ENCODE measurements at regions not wholly inside any gene's neighbourhood (a gene's known extent, or its start where the extent isn't known, plus 50 kb on each side); places are given as distances from the start of the nearest gene placed in this dataset.
"Not testable (repeated sequence)": the region's sequence is repeated elsewhere in the genome, so short reads cannot be mapped to it uniquely, and the experiment has no call there.

- no peak for DNase-seq (ENCODE audit: extremely low read depth in 1 of 2, low read depth in 1 of 2)
Observed at GRCh38 chr10:14429043-14429700, 98.4 kb upstream of the FRMD4A start.

GRCh38 chr10:14425034-14425433 is 94.3 kb upstream of the FRMD4A start:
- DNase-seq (ENCODE audit: extremely low read depth in 1 of 2, low read depth in 1 of 2) = no peak

- DNase-seq (ENCODE audit: extremely low read depth in 1 of 2, low read depth in 1 of 2) = no peak
Observed at GRCh38 chr10:14423111-14423744, 92.5 kb upstream of the FRMD4A start.

GRCh38 chr10:14422431-14422830 is 91.7 kb upstream of the FRMD4A start:
- DNase-seq (ENCODE audit: extremely low read depth in 1 of 2, low read depth in 1 of 2) = no peak

- no peak for DNase-seq (ENCODE audit: extremely low read depth in 1 of 2, low read depth in 1 of 2)
Observed at GRCh38 chr10:14421941-14422340, 91.2 kb upstream of the FRMD4A start.

- DNase-seq (ENCODE audit: extremely low read depth in 1 of 2, low read depth in 1 of 2) = not testable (repeated sequence)
Observed at GRCh38 chr10:14417336-14417735, 86.6 kb upstream of the FRMD4A start.

- DNase-seq (ENCODE audit: extremely low read depth in 1 of 2, low read depth in 1 of 2) = no peak
Observed at GRCh38 chr10:14416308-14416700, 85.6 kb upstream of the FRMD4A start.

- DNase-seq (ENCODE audit: extremely low read depth in 1 of 2, low read depth in 1 of 2) = no peak
Observed at GRCh38 chr10:14415676-14416307, 85.1 kb upstream of the FRMD4A start.

- DNase-seq (ENCODE audit: extremely low read depth in 1 of 2, low read depth in 1 of 2) = no peak
Observed at GRCh38 chr10:14414901-14415300, 84.2 kb upstream of the FRMD4A start.

GRCh38 chr10:14413523-14413922 is 82.8 kb upstream of the FRMD4A start:
- DNase-seq (ENCODE audit: extremely low read depth in 1 of 2, low read depth in 1 of 2) = no peak

GRCh38 chr10:14412624-14413023 is 81.9 kb upstream of the FRMD4A start:
- DNase-seq (ENCODE audit: extremely low read depth in 1 of 2, low read depth in 1 of 2) = no peak

- DNase-seq (ENCODE audit: extremely low read depth in 1 of 2, low read depth in 1 of 2) = no peak
Observed at GRCh38 chr10:14409856-14410458, 79.2 kb upstream of the FRMD4A start.

GRCh38 chr10:14409247-14409646 is 78.5 kb upstream of the FRMD4A start:
- DNase-seq (ENCODE audit: extremely low read depth in 1 of 2, low read depth in 1 of 2) = peak in 1 of 2 donors; percentile 25

GRCh38 chr10:14408139-14408538 is 77.4 kb upstream of the FRMD4A start:
- no peak for DNase-seq (ENCODE audit: extremely low read depth in 1 of 2, low read depth in 1 of 2)

GRCh38 chr10:14407567-14407966 is 76.8 kb upstream of the FRMD4A start:
- no peak for DNase-seq (ENCODE audit: extremely low read depth in 1 of 2, low read depth in 1 of 2)

GRCh38 chr10:14405076-14406065 is 74.6 kb upstream of the FRMD4A start:
- DNase-seq (ENCODE audit: extremely low read depth in 1 of 2, low read depth in 1 of 2) = no peak

GRCh38 chr10:14403881-14404623 is 73.3 kb upstream of the FRMD4A start:
- no peak for DNase-seq (ENCODE audit: extremely low read depth in 1 of 2, low read depth in 1 of 2)

- DNase-seq (ENCODE audit: extremely low read depth in 1 of 2, low read depth in 1 of 2) = no peak
Observed at GRCh38 chr10:14403359-14403758, 72.6 kb upstream of the FRMD4A start.

GRCh38 chr10:14399641-14400040 is 68.9 kb upstream of the FRMD4A start:
- DNase-seq (ENCODE audit: extremely low read depth in 1 of 2, low read depth in 1 of 2) = no peak

- DNase-seq (ENCODE audit: extremely low read depth in 1 of 2, low read depth in 1 of 2) = no peak
Observed at GRCh38 chr10:14397066-14397465, 66.3 kb upstream of the FRMD4A start.
